LNCAP (cell line): ENCODE measurements at regions not wholly inside any gene's neighbourhood (a gene's known extent, or its start where the extent isn't known, plus 50 kb on each side); places are given as distances from the start of the nearest gene placed in this dataset.

ENCODE experiments used
- CTCF ChIP-seq: fragments of 450-650 bp; IDR thresholded peaks from 2 replicates; pipeline ENCODE4 v1.5.1; 2017; ENCODE audit warnings: mild to moderate bottlenecking

DNA sequence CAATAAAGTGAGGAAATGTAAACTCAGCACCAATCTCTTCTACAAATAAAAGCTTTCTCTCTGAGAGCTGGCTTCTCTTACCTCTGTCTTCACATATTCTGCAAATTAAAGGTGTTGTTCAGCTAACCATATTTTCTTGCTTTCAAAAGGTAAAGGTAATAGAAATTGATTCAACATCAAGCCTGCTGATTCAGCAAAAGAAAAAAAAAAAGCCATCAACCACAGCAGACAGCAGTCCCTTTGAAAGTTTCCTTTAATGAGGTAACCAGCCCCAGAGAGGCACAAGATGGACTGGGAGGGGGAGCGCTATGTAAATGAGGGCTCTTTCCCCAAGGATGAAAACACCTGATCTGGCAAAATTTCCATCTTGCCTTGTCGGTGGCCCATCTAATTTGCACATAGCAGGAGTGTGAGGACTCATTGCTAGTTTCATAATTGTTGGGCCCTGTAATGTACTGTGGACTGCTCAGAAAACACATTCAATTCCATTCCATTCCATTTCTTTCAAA is 154.9 kb upstream of the SOX11 start:
- TF ChIP-seq CTCF, result no peak

GRCh38 chr2:5538313-5538712 is 153.9 kb upstream of the SOX11 start:
- no peak for TF ChIP-seq CTCF

DNA sequence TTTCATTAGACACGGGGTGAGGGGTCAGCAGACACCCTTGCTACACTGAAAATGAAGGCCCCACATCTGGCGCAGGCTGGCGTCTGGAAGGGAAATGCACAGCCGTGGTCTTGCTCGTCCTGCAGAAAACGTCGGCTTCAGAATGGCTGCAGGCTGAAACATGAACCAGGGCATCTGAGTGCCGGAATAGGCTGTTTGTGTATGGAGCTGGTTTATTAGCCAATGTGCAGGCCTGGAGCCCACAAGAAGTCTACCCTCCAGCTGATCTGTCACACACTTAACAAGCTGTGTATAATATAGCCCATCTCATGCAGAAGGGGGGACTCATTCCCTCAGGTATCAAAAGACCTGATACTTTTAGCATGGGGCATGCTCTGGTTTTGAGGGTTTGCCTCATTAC is 153.4 kb upstream of the SOX11 start:
- no peak for TF ChIP-seq CTCF

GRCh38 chr2:5539282-5540165 is 152.7 kb upstream of the SOX11 start:
- no peak for TF ChIP-seq CTCF

GRCh38 chr2:5540856-5541255 is 151.3 kb upstream of the SOX11 start:
- no peak for TF ChIP-seq CTCF

- no peak for TF ChIP-seq CTCF
Measured at GRCh38 chr2:5544205-5544786, 147.9 kb upstream of the SOX11 start.

GRCh38 chr2:5546181-5546580 is 146.0 kb upstream of the SOX11 start:
- no peak for TF ChIP-seq CTCF
